ENCODE measurements at regions not wholly inside any gene's neighbourhood (a gene's known extent, or its start where the extent isn't known, plus 50 kb on each side); places are given as distances from the start of the nearest gene placed in this dataset.

DNA sequence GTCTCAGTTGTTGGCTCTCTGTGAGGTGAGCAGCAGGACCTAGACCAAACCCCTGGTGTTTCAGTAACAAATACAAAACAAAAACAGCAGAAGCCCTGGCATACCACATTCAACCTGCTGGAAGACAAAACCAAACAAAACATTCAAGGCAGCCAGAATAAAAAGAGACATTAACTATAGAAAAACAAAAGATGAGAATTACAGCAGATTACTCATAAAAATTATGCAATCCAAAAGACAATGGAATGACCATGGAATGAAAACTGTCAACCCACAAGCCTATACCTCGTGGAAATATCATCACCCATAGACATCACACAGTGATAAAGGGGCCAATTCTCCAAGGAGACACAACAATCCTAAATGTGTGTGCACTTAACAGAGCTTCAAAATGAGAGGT is 106.0 kb upstream of the IQSEC1 start:
- POLR2A ChIA-PET (ENCODE audit: unreplicated experiment) = no interaction called here
- Histone ChIP-seq H3K27me3 (ENCODE audit: insufficient read depth, low read depth) (no peaks in the 10 kb centered on the region), H3K79me2 (ENCODE audit: low read depth) (no peaks in the 10 kb centered on the region), H3F3A (ENCODE audit: insufficient read depth, low read depth) (no peaks in the 10 kb centered on the region), H3K4me2 (no peak overlapping the region), H3K9me3 (ENCODE audit: insufficient read depth, low read depth) (peaks cover 17% of the 10 kb centered on the region), H3K9me2 (ENCODE audit: insufficient read depth) (no peaks in the 10 kb centered on the region), H2AFZ (no peak overlapping the region), H3K4me3 (no peak overlapping the region), H3K36me3 (ENCODE audit: low read depth) (no peaks in the 10 kb centered on the region), H3K4me1 (replicated peaks; ENCODE audit: insufficient read depth) (no peaks in the 10 kb centered on the region), H4K20me1 (ENCODE audit: insufficient read depth) (no peaks in the 10 kb centered on the region), H3K27ac (no peak overlapping the region)
- no TSS peak for BruUV-seq (replicated peaks)
- TF ChIP-seq, protein P1, sequence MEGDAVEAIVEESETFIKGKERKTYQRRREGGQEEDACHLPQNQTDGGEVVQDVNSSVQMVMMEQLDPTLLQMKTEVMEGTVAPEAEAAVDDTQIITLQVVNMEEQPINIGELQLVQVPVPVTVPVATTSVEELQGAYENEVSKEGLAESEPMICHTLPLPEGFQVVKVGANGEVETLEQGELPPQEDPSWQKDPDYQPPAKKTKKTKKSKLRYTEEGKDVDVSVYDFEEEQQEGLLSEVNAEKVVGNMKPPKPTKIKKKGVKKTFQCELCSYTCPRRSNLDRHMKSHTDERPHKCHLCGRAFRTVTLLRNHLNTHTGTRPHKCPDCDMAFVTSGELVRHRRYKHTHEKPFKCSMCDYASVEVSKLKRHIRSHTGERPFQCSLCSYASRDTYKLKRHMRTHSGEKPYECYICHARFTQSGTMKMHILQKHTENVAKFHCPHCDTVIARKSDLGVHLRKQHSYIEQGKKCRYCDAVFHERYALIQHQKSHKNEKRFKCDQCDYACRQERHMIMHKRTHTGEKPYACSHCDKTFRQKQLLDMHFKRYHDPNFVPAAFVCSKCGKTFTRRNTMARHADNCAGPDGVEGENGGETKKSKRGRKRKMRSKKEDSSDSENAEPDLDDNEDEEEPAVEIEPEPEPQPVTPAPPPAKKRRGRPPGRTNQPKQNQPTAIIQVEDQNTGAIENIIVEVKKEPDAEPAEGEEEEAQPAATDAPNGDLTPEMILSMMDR (conservative IDR thresholded peaks at IDR 0.05) = no peak
- CTCF ChIA-PET = no interaction called here
- intact Hi-C loops (cut with micrococcal nuclease; ENCODE audit: unreplicated experiment) = no loop called here
- no peak for DNase-seq

DNA sequence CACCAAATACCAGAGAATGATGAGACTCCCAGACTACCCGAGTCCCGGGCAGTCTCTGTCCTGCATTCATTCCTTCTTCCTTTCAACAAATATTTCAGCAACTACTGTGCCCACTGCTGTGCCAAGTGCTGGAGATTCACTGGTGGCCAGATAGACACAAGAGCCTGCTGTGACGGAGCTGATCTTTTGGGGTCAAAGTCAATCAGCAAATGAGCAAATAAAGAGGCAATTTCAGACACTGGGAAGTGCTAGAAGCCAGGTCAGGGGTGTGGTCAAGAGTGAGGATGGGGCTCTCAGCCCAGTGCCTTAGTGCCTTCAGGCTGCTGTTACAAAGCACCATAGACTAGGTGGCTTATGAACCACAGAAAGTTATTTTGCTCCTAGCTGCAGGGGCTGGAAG is 104.9 kb upstream of the IQSEC1 start:
- Histone ChIP-seq H3F3A (ENCODE audit: insufficient read depth, low read depth) (no peaks in the 10 kb centered on the region), H3K9me3 (ENCODE audit: insufficient read depth, low read depth) (peaks cover 17% of the 10 kb centered on the region), H3K36me3 (ENCODE audit: low read depth) (no peaks in the 10 kb centered on the region), H4K20me1 (ENCODE audit: insufficient read depth) (no peaks in the 10 kb centered on the region), H2AFZ (no peak overlapping the region), H3K4me3 (no peak overlapping the region), H3K9me2 (ENCODE audit: insufficient read depth) (no peaks in the 10 kb centered on the region), H3K4me1 (replicated peaks; ENCODE audit: insufficient read depth) (no peaks in the 10 kb centered on the region), H3K27ac (no peak overlapping the region), H3K4me2 (no peak overlapping the region), H3K27me3 (ENCODE audit: insufficient read depth, low read depth) (no peaks in the 10 kb centered on the region), H3K79me2 (ENCODE audit: low read depth) (no peaks in the 10 kb centered on the region)
- CTCF ChIA-PET = no interaction called here
- TF ChIP-seq EZH2 (IDR thresholded peaks at IDR 0.05; ENCODE audit: low read depth) = no peak
- TF ChIP-seq, protein P1 (conservative IDR thresholded peaks at IDR 0.05) = no peak
- intact Hi-C loops (cut with micrococcal nuclease; ENCODE audit: unreplicated experiment) = no loop called here
- POLR2A ChIA-PET (ENCODE audit: unreplicated experiment) = no interaction called here
- no peak for DNase-seq
- BruUV-seq (replicated peaks) = no TSS peak

DNA sequence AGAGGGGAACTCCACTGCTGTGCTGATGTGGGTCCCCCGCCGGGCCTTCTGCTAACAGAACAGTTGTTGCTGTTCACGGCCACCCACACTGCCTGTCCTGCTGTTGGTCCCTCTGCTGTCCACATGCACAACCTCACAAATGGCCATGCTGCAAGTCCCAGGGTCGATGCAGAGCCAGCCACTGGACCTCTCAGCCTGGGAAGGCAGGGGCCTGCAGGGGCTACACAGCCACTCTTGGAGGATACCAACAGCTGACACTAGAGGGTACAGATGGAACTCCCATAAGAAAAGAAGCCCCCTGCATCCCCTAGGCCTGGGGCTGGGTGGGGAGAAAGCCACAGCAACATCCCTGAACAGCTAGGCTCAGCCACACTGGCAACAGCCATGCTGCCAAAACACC is 104.4 kb upstream of the IQSEC1 start:
- no peak for DNase-seq
- Histone ChIP-seq H3K9me3 (ENCODE audit: insufficient read depth, low read depth) (peaks cover 17% of the 10 kb centered on the region), H3F3A (ENCODE audit: insufficient read depth, low read depth) (no peaks in the 10 kb centered on the region), H3K27me3 (ENCODE audit: insufficient read depth, low read depth) (no peaks in the 10 kb centered on the region), H3K4me2 (no peak overlapping the region), H2AFZ (no peak overlapping the region), H3K4me3 (no peak overlapping the region), H4K20me1 (ENCODE audit: insufficient read depth) (no peaks in the 10 kb centered on the region), H3K9me2 (ENCODE audit: insufficient read depth) (no peaks in the 10 kb centered on the region), H3K36me3 (ENCODE audit: low read depth) (no peaks in the 10 kb centered on the region), H3K27ac (no peak overlapping the region), H3K79me2 (ENCODE audit: low read depth) (no peaks in the 10 kb centered on the region), H3K4me1 (replicated peaks; ENCODE audit: insufficient read depth) (no peaks in the 10 kb centered on the region)
- intact Hi-C loops (cut with micrococcal nuclease; ENCODE audit: unreplicated experiment) = no loop called here
- BruUV-seq (replicated peaks) = no TSS peak
- TF ChIP-seq EZH2 (IDR thresholded peaks at IDR 0.05; ENCODE audit: low read depth) = no peak
- POLR2A ChIA-PET (ENCODE audit: unreplicated experiment) = no interaction called here
- CTCF ChIA-PET = no interaction called here

DNA sequence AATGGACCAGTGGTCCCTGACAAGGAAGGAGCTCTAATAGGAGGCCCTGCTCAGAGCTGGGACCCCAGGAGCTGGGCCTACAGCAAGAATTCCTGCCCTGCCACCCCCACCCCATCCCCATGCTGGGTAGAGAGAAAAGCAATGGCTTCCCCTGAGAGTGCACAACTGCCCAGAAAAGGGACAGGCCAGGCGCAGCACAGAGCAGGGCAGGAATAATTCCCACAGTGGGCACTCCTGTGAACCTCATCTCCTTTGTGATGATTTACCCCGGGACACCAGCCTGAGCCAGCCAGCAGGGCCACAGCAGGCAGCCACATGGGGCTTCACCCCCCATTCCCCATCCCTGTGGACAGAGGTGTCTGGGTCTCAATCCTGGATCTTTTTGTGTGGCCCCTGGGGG is 104.0 kb upstream of the IQSEC1 start:
- H2AFZ ChIP-seq = no peak overlapping the region
- H3K27ac ChIP-seq = no peak overlapping the region
- H3K9me3 ChIP-seq (ENCODE audit: insufficient read depth, low read depth) = peaks cover 17% of the 10 kb centered on the region
- no peaks in the 10 kb centered on the region for H3K79me2 ChIP-seq (ENCODE audit: low read depth)
- H3F3A ChIP-seq (ENCODE audit: insufficient read depth, low read depth) = no peaks in the 10 kb centered on the region
- intact Hi-C loops (cut with micrococcal nuclease; ENCODE audit: unreplicated experiment) = no loop called here
- ChIA-PET POLR2A (ENCODE audit: unreplicated experiment) (no interaction called here), CTCF (no interaction called here)
- BruUV-seq (replicated peaks) = no TSS peak
- no peaks in the 10 kb centered on the region for H3K9me2 ChIP-seq (ENCODE audit: insufficient read depth)
- H3K27me3 ChIP-seq (ENCODE audit: insufficient read depth, low read depth) = no peaks in the 10 kb centered on the region
- H3K36me3 ChIP-seq (ENCODE audit: low read depth) = no peaks in the 10 kb centered on the region
- H3K4me2 ChIP-seq = no peak overlapping the region
- TF ChIP-seq, protein P1 (conservative IDR thresholded peaks at IDR 0.05) = no peak
- no peak for TF ChIP-seq EZH2 (IDR thresholded peaks at IDR 0.05; ENCODE audit: low read depth)
- no peak overlapping the region for H3K4me3 ChIP-seq
- DNase-seq = no peak
- H4K20me1 ChIP-seq (ENCODE audit: insufficient read depth) = no peaks in the 10 kb centered on the region
- H3K4me1 ChIP-seq (replicated peaks; ENCODE audit: insufficient read depth) = no peaks in the 10 kb centered on the region
